Breast epithelium (tissue), 3 donors: ENCODE measurements at regions not wholly inside any gene's neighbourhood (a gene's known extent, or its start where the extent isn't known, plus 50 kb on each side); places are given as distances from the start of the nearest gene placed in this dataset.

Experiments
- POLR2A ChIP-seq: fragments of 450-650 bp; IDR thresholded peaks from one replicate; pipeline ENCODE4 v1.6.1; 2016; ENCODE audit warnings: antibody characterized with exemption, mild to moderate bottlenecking, moderate library complexity
- TF ChIP-seq, protein P1 (sequence below), 3 donors: fragments of 450-650 bp; IDR thresholded peaks; one replicate each; pipeline ENCODE4 v1.5.1; 2016 to 2017; ENCODE audit warnings: antibody characterized with exemption in 3 of 3, mild to moderate bottlenecking in 3 of 3, moderate library complexity in 3 of 3

DNA sequence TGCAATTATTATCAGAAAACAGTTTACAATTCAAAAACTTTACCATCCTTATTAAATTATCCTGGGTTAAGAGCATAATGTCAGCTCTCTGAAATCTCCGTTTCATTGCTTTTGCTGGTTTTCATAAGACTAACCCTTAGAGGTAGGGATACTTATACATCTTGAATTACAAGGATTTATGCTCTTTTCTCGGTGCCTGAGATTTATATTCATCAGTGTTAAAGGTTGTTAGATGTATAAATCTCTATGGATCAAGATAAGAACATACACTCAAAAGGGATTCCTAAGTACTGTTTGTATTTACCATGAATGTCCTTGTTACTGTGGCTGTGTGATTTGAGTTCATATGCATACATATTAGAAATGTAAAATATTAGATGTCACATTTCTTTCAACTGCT lies 684.7 kb downstream of the EFNA5 start:
- no peak for TF ChIP-seq POLR2A
- TF ChIP-seq, protein P1, sequence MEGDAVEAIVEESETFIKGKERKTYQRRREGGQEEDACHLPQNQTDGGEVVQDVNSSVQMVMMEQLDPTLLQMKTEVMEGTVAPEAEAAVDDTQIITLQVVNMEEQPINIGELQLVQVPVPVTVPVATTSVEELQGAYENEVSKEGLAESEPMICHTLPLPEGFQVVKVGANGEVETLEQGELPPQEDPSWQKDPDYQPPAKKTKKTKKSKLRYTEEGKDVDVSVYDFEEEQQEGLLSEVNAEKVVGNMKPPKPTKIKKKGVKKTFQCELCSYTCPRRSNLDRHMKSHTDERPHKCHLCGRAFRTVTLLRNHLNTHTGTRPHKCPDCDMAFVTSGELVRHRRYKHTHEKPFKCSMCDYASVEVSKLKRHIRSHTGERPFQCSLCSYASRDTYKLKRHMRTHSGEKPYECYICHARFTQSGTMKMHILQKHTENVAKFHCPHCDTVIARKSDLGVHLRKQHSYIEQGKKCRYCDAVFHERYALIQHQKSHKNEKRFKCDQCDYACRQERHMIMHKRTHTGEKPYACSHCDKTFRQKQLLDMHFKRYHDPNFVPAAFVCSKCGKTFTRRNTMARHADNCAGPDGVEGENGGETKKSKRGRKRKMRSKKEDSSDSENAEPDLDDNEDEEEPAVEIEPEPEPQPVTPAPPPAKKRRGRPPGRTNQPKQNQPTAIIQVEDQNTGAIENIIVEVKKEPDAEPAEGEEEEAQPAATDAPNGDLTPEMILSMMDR (IDR thresholded peaks at IDR 0.05) = no peak
